ENCODE measurements at regions not wholly inside any gene's neighbourhood (a gene's known extent, or its start where the extent isn't known, plus 50 kb on each side); places are given as distances from the start of the nearest gene placed in this dataset.

- TF ChIP-seq MYC (IDR thresholded peaks at IDR 0.05; ENCODE audit: borderline replicate concordance, low read length) (no peak), CTCF (IDR thresholded peaks at IDR 0.05) (no peak), RNF2 (IDR thresholded peaks at IDR 0.05; ENCODE audit: borderline replicate concordance, low read depth) (no peak), HOXA7 (CRISPR knock-in tag; IDR thresholded peaks at IDR 0.05) (no peak), CBX8 (IDR thresholded peaks at IDR 0.05) (no peak), USF2 (IDR thresholded peaks at IDR 0.05) (no peak), CHD2 (IDR thresholded peaks at IDR 0.05; ENCODE audit: low read length, partially characterized antibody) (no peak), ZC3H11A (IDR thresholded peaks at IDR 0.05) (no peak), POLR2A (IDR thresholded peaks at IDR 0.05; ENCODE audit: low read length) (no peak), RAD21 (conservative IDR thresholded peaks at IDR 0.05 in 1 of 2, IDR thresholded peaks at IDR 0.05 in 1 of 2) (no peak), MAX (IDR thresholded peaks at IDR 0.05) (no peak), POLR2AphosphoS2 (conservative IDR thresholded peaks at IDR 0.05; ENCODE audit: low read length) (no peak), TP53 (CRISPR knock-in tag; IDR thresholded peaks at IDR 0.05) (no peak)
Measured at GRCh38 chr4:11817088-11817487, 388.4 kb upstream of the HS3ST1 start.
